ENCODE measurements at regions not wholly inside any gene's neighbourhood (a gene's known extent, or its start where the extent isn't known, plus 50 kb on each side); places are given as distances from the start of the nearest gene placed in this dataset.

- no peak for DNase-seq
These were observed 155.3 kb downstream of the PHETA1 start for GRCh38 chr12:111213561-111213960.

GRCh38 chr12:111212814-111213456, 156.0 kb downstream of the PHETA1 start:
- no peaks in the 10 kb centered on the region for H3K36me3 ChIP-seq (ENCODE audit: control insufficient read depth, insufficient read depth, low read length)
- no peak for DNase-seq
- H3K9me3 ChIP-seq (ENCODE audit: control insufficient read depth, low read depth, low read length): no peaks in the 10 kb centered on the region
- peaks cover 7% of the 10 kb centered on the region for H3K27me3 ChIP-seq (ENCODE audit: control insufficient read depth, insufficient read depth, low read length)
- no peak overlapping the region for H3K27ac ChIP-seq (ENCODE audit: low read length)
- no peaks in the 10 kb centered on the region for H3K4me1 ChIP-seq (ENCODE audit: control insufficient read depth, insufficient read depth, low read length)
- H3K4me3 ChIP-seq (ENCODE audit: low read length): no peak overlapping the region
- 100% methylated on average over 3 of the region's 12 CpGs for WGBS (ENCODE audit: insufficient coverage, low lambda C conversion rate)

More at GRCh38 chr12:111213561-111213960, 155.3 kb downstream of the PHETA1 start:
- Histone ChIP-seq H3K4me1 (ENCODE audit: control insufficient read depth, insufficient read depth, low read length) (no peaks in the 10 kb centered on the region), H3K4me3 (ENCODE audit: low read length) (no peak overlapping the region), H3K27ac (ENCODE audit: low read length) (no peak overlapping the region), H3K9me3 (ENCODE audit: control insufficient read depth, low read depth, low read length) (no peaks in the 10 kb centered on the region), H3K27me3 (ENCODE audit: control insufficient read depth, insufficient read depth, low read length) (peaks cover 7% of the 10 kb centered on the region), H3K36me3 (ENCODE audit: control insufficient read depth, insufficient read depth, low read length) (no peaks in the 10 kb centered on the region)
- no CpG with 5 or more reads among the region's 5 CpGs for WGBS (ENCODE audit: insufficient coverage, low lambda C conversion rate)

- DNase-seq: no peak
- WGBS (ENCODE audit: insufficient coverage, low lambda C conversion rate): no CpG with 5 or more reads among the region's 7 CpGs
- Histone ChIP-seq H3K4me3 (ENCODE audit: low read length) (no peak overlapping the region), H3K27me3 (ENCODE audit: control insufficient read depth, insufficient read depth, low read length) (peaks cover 7% of the 10 kb centered on the region), H3K27ac (ENCODE audit: low read length) (no peak overlapping the region), H3K9me3 (ENCODE audit: control insufficient read depth, low read depth, low read length) (no peaks in the 10 kb centered on the region), H3K36me3 (ENCODE audit: control insufficient read depth, insufficient read depth, low read length) (no peaks in the 10 kb centered on the region), H3K4me1 (ENCODE audit: control insufficient read depth, insufficient read depth, low read length) (no peaks in the 10 kb centered on the region)
These were observed 156.8 kb downstream of the PHETA1 start for GRCh38 chr12:111211910-111212757.

GRCh38 chr12:111209811-111210210, 159.1 kb downstream of the PHETA1 start:
- no peak for DNase-seq
- Histone ChIP-seq H3K4me1 (ENCODE audit: control insufficient read depth, insufficient read depth, low read length) (no peaks in the 10 kb centered on the region), H3K9me3 (ENCODE audit: control insufficient read depth, low read depth, low read length) (no peaks in the 10 kb centered on the region), H3K27me3 (ENCODE audit: control insufficient read depth, insufficient read depth, low read length) (peaks cover 4% of the 10 kb centered on the region), H3K27ac (ENCODE audit: low read length) (no peak overlapping the region), H3K4me3 (ENCODE audit: low read length) (no peak overlapping the region), H3K36me3 (ENCODE audit: control insufficient read depth, insufficient read depth, low read length) (no peaks in the 10 kb centered on the region)
- no CpG with 5 or more reads among the region's 4 CpGs for WGBS (ENCODE audit: insufficient coverage, low lambda C conversion rate)

GRCh38 chr12:111207761-111208160, 161.1 kb downstream of the PHETA1 start:
- Histone ChIP-seq H3K9me3 (ENCODE audit: control insufficient read depth, low read depth, low read length) (no peaks in the 10 kb centered on the region), H3K27me3 (ENCODE audit: control insufficient read depth, insufficient read depth, low read length) (no peaks in the 10 kb centered on the region)
- no CpG with 5 or more reads among the region's 3 CpGs for WGBS (ENCODE audit: insufficient coverage, low lambda C conversion rate)

GRCh38 chr12:111204788-111205241, 164.1 kb downstream of the PHETA1 start:
- WGBS (ENCODE audit: insufficient coverage, low lambda C conversion rate): no CpG with 5 or more reads among the region's 15 CpGs
- Histone ChIP-seq H3K27ac (ENCODE audit: low read length) (no peak overlapping the region), H3K4me3 (ENCODE audit: low read length) (no peak overlapping the region), H3K9me3 (ENCODE audit: control insufficient read depth, low read depth, low read length) (no peaks in the 10 kb centered on the region), H3K27me3 (ENCODE audit: control insufficient read depth, insufficient read depth, low read length) (peaks cover 13% of the 10 kb centered on the region), H3K36me3 (ENCODE audit: control insufficient read depth, insufficient read depth, low read length) (no peaks in the 10 kb centered on the region), H3K4me1 (ENCODE audit: control insufficient read depth, insufficient read depth, low read length) (no peaks in the 10 kb centered on the region)
- DNase-seq: no peak

More at GRCh38 chr12:111207761-111208160, 161.1 kb downstream of the PHETA1 start:
- no peaks in the 10 kb centered on the region for H3K4me1 ChIP-seq (ENCODE audit: control insufficient read depth, insufficient read depth, low read length)
- no peak overlapping the region for H3K4me3 ChIP-seq (ENCODE audit: low read length)
- no peaks in the 10 kb centered on the region for H3K36me3 ChIP-seq (ENCODE audit: control insufficient read depth, insufficient read depth, low read length)
- no peak for DNase-seq
- H3K27ac ChIP-seq (ENCODE audit: low read length): no peak overlapping the region

GRCh38 chr12:111203969-111204368, 164.9 kb downstream of the PHETA1 start:
- Histone ChIP-seq H3K9me3 (ENCODE audit: control insufficient read depth, low read depth, low read length) (no peaks in the 10 kb centered on the region), H3K27me3 (ENCODE audit: control insufficient read depth, insufficient read depth, low read length) (peaks cover 13% of the 10 kb centered on the region), H3K36me3 (ENCODE audit: control insufficient read depth, insufficient read depth, low read length) (no peaks in the 10 kb centered on the region), H3K27ac (ENCODE audit: low read length) (no peak overlapping the region), H3K4me3 (ENCODE audit: low read length) (no peak overlapping the region), H3K4me1 (ENCODE audit: control insufficient read depth, insufficient read depth, low read length) (no peaks in the 10 kb centered on the region)
- no peak for DNase-seq
- WGBS (ENCODE audit: insufficient coverage, low lambda C conversion rate): no CpG with 5 or more reads among the region's 2 CpGs

GRCh38 chr12:111203446-111203845, 165.4 kb downstream of the PHETA1 start:
- Histone ChIP-seq H3K36me3 (ENCODE audit: control insufficient read depth, insufficient read depth, low read length) (no peaks in the 10 kb centered on the region), H3K27ac (ENCODE audit: low read length) (no peak overlapping the region), H3K27me3 (ENCODE audit: control insufficient read depth, insufficient read depth, low read length) (peaks cover 13% of the 10 kb centered on the region), H3K9me3 (ENCODE audit: control insufficient read depth, low read depth, low read length) (no peaks in the 10 kb centered on the region), H3K4me1 (ENCODE audit: control insufficient read depth, insufficient read depth, low read length) (no peaks in the 10 kb centered on the region), H3K4me3 (ENCODE audit: low read length) (no peak overlapping the region)
- no CpG with 5 or more reads among the region's 4 CpGs for WGBS (ENCODE audit: insufficient coverage, low lambda C conversion rate)
- no peak for DNase-seq

- H3K27ac ChIP-seq (ENCODE audit: low read length): no peak overlapping the region
- H3K9me3 ChIP-seq (ENCODE audit: control insufficient read depth, low read depth, low read length): no peaks in the 10 kb centered on the region
- H3K4me3 ChIP-seq (ENCODE audit: low read length): no peak overlapping the region
- no peaks in the 10 kb centered on the region for H3K4me1 ChIP-seq (ENCODE audit: control insufficient read depth, insufficient read depth, low read length)
- DNase-seq: no peak
- H3K36me3 ChIP-seq (ENCODE audit: control insufficient read depth, insufficient read depth, low read length): no peaks in the 10 kb centered on the region
- WGBS (ENCODE audit: insufficient coverage, low lambda C conversion rate): 30% methylated on average over 2 of the region's 17 CpGs
- H3K27me3 ChIP-seq (ENCODE audit: control insufficient read depth, insufficient read depth, low read length): peaks cover 13% of the 10 kb centered on the region
These were observed 166.5 kb downstream of the PHETA1 start for GRCh38 chr12:111202237-111202915.

GRCh38 chr12:111201495-111202236, 167.2 kb downstream of the PHETA1 start:
- no peak overlapping the region for H3K4me3 ChIP-seq (ENCODE audit: low read length)
- H3K27ac ChIP-seq (ENCODE audit: low read length): no peak overlapping the region
- peaks cover 13% of the 10 kb centered on the region for H3K27me3 ChIP-seq (ENCODE audit: control insufficient read depth, insufficient read depth, low read length)
- H3K4me1 ChIP-seq (ENCODE audit: control insufficient read depth, insufficient read depth, low read length): no peaks in the 10 kb centered on the region
- no peaks in the 10 kb centered on the region for H3K9me3 ChIP-seq (ENCODE audit: control insufficient read depth, low read depth, low read length)
- no CpG with 5 or more reads among the region's 11 CpGs for WGBS (ENCODE audit: insufficient coverage, low lambda C conversion rate)
- no peak for DNase-seq
- H3K36me3 ChIP-seq (ENCODE audit: control insufficient read depth, insufficient read depth, low read length): no peaks in the 10 kb centered on the region

Measured in large intestine (tissue), 3 donors.